HEK293T (cell line): ENCODE measurements at regions not wholly inside any gene's neighbourhood (a gene's known extent, or its start where the extent isn't known, plus 50 kb on each side); places are given as distances from the start of the nearest gene placed in this dataset.

Source experiments
- CTCF ChIA-PET: fragments of 350-600 bp; formaldehyde crosslinking; extraction: SDS; loops from one replicate; lab custom pipeline; 2021; ENCODE audit warnings: antibody characterized with exemption, inconsistent platforms; lab: Yijun Ruan, JAX
- POLR2A ChIA-PET: fragments of 350-600 bp; formaldehyde crosslinking; extraction: SDS; loops from one replicate; lab custom pipeline; 2020; ENCODE audit warnings: antibody characterized with exemption, inconsistent platforms; lab: Yijun Ruan, JAX
- DNase-seq: peaks from one replicate; pipeline ENCODE4 v3.0.0; 2012; ENCODE audit warnings: mixed read lengths; ENCODE audit errors: extremely low spot score
- ARNT ChIP-seq: fragments of 450-650 bp; IDR thresholded peaks from 2 replicates; pipeline ENCODE4 v1.6.1; 2017; ENCODE audit warnings: mild to moderate bottlenecking
- BHLHE40 ChIP-seq: fragments of 450-650 bp; IDR thresholded peaks from 2 replicates; pipeline ENCODE4 v1.6.1; 2016; ENCODE audit warnings: mild to moderate bottlenecking, moderate library complexity, borderline replicate concordance
- CTBP1 ChIP-seq: fragments of 450-650 bp; IDR thresholded peaks from 2 replicates; pipeline ENCODE4 v1.6.1; 2016; ENCODE audit warnings: borderline replicate concordance
- ELF4 ChIP-seq: fragments of 450-650 bp; IDR thresholded peaks from 2 replicates; pipeline ENCODE4 v1.6.1; 2017; ENCODE audit warnings: antibody characterized with exemption
- FOXA1 ChIP-seq: fragments of 450-650 bp; IDR thresholded peaks from 2 replicates; pipeline ENCODE4 v1.6.1; 2016; ENCODE audit warnings: mild to moderate bottlenecking
- FOXM1 ChIP-seq: fragments of 450-650 bp; IDR thresholded peaks from 2 replicates; pipeline ENCODE4 v1.6.1; 2017; ENCODE audit warnings: mild to moderate bottlenecking, borderline replicate concordance
- HDGF ChIP-seq: fragments of 450-650 bp; IDR thresholded peaks from 2 replicates; pipeline ENCODE4 v1.6.1; 2017; ENCODE audit warnings: antibody characterized with exemption, borderline replicate concordance
- L3MBTL2 ChIP-seq: fragments of 450-650 bp; conservative IDR thresholded peaks from 2 replicates; pipeline ENCODE4 v1.6.1; 2016; ENCODE audit warnings: mild to moderate bottlenecking
- LEF1 ChIP-seq: fragments of 450-650 bp; IDR thresholded peaks from 2 replicates; pipeline ENCODE4 v1.6.1; 2017; ENCODE audit warnings: mild to moderate bottlenecking, borderline replicate concordance
- NFRKB ChIP-seq: fragments of 450-650 bp; IDR thresholded peaks from 2 replicates; pipeline ENCODE4 v1.6.1; 2016; ENCODE audit warnings: mild to moderate bottlenecking, moderate library complexity
- SP1 ChIP-seq: fragments of 450-650 bp; IDR thresholded peaks from 2 replicates; pipeline ENCODE4 v1.6.1; 2017
- SUZ12 ChIP-seq: fragments of 450-650 bp; IDR thresholded peaks from 2 replicates; pipeline ENCODE4 v1.6.1; 2016; ENCODE audit warnings: mild to moderate bottlenecking
- TARDBP ChIP-seq: fragments of 450-650 bp; IDR thresholded peaks from 2 replicates; pipeline ENCODE4 v1.6.1; 2016
- ZNF384 ChIP-seq: fragments of 450-650 bp; IDR thresholded peaks from 2 replicates; pipeline ENCODE4 v1.6.1; 2016
- TF ChIP-seq, protein P1 (sequence below): fragments of 450-650 bp; IDR thresholded peaks from 2 replicates; pipeline ENCODE4 v1.6.1; 2016

DNA sequence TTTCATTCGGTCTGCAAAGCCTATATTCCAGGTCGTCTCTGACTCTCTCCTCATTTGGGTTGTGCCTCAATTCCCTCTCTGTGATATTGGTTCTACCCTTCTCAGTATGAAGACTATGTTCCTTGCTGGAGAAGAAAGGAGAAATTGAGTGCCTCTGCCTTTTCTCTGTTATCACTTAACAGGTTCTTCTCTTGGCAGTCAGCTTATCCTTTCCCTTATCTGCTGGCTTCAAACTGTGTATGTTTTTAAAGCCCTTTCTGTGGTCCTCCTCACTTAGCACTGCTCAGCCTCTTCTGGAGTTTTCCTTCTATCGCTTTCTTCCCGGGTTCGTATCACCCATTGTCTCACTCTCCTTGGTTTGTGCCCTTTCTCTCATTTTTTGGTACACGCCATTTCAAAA, 65.3 kb upstream of the FSTL1 start:
- POLR2A ChIA-PET: no interaction called here
- CTCF ChIA-PET: no interaction called here
- no peak for DNase-seq
- TF ChIP-seq L3MBTL2 (no peak), ELF4 (no peak), BHLHE40 (no peak), LEF1 (no peak), FOXM1 (no peak), TARDBP (no peak), ARNT (no peak), FOXA1 (no peak), SUZ12 (no peak)

DNA sequence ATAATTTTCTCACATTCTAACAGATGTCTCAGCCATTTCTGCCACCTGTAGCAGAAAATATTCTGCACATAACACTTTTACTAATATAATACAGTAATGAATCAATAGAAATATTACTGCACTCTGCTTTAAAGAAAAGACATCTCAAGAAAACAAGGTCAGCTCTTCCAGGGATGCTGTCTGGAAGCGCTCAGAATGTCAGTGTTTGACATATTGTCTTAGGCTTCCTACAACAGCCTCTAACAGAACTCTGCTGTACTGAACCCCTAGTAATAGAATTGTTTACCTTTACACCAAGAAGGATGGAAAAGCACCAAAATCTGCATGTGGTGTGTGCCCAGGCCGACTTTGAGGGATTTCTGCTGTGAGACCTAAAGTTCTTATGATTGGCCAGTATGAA, 61.9 kb upstream of the FSTL1 start:
- no peak for DNase-seq
- ChIA-PET CTCF (no interaction called here), POLR2A (no interaction called here)
- TF ChIP-seq L3MBTL2 (no peak), BHLHE40 (no peak), CTBP1 (no peak), TARDBP (no peak), LEF1 (no peak), FOXA1 (no peak), ARNT (no peak), SP1 (no peak), HDGF (no peak)
- TF ChIP-seq, protein P1, sequence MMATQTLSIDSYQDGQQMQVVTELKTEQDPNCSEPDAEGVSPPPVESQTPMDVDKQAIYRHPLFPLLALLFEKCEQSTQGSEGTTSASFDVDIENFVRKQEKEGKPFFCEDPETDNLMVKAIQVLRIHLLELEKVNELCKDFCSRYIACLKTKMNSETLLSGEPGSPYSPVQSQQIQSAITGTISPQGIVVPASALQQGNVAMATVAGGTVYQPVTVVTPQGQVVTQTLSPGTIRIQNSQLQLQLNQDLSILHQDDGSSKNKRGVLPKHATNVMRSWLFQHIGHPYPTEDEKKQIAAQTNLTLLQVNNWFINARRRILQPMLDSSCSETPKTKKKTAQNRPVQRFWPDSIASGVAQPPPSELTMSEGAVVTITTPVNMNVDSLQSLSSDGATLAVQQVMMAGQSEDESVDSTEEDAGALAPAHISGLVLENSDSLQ: no peak

DNA sequence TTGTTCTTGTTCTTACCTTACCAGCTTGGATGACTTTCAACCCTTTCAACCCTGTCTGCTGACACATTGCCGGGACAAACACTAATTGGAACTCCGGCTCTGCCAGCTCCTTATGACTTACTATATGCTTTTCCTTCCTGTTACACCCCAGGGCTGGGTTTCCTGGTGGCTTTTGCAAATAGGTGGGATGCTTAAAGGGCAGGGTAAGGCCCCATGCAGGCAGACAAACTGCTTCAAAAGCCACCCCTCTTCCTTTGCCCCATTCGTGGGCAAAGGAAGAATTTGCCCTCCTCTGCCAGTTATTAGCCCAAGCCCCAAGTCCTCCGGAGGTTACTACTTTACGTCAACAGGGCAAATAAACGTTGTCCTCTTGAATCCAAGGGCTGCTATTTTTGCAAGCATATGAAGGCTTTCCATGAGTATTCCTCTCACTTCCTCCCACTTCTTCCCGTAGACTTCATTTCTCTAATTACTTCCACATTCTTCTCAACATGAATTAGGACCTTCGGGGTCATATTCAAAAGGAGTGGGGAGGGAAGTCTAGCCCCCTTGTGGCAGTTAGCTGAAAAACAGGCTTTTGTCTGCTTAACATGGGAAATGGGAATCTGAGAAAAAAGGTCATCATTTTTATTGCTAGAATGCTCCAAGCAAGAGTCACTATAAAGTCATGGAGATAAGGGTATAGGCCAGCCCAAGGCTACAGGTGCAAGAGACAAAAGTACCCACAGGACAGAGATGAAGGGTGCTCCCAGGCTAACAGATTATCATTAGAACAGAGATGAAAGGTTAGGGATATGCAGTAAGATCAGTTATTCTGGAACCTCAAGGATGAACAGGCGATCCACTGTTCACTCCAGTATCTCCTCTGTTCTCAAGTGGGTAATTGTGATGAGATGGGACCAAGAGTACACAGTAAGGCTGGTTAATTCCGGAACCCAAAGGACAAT, 56.3 kb upstream of the FSTL1 start:
- CTCF ChIA-PET: no interaction called here
- POLR2A ChIA-PET: no interaction called here
- no peak for TF ChIP-seq ARNT
- TF ChIP-seq ZNF384: no peak
- TF ChIP-seq SP1: no peak
- TF ChIP-seq L3MBTL2: no peak
- no peak for TF ChIP-seq BHLHE40
- no peak for TF ChIP-seq SUZ12
- no peak for TF ChIP-seq ELF4
- TF ChIP-seq, protein P1: no peak
- peak; percentile 40 for DNase-seq

DNA sequence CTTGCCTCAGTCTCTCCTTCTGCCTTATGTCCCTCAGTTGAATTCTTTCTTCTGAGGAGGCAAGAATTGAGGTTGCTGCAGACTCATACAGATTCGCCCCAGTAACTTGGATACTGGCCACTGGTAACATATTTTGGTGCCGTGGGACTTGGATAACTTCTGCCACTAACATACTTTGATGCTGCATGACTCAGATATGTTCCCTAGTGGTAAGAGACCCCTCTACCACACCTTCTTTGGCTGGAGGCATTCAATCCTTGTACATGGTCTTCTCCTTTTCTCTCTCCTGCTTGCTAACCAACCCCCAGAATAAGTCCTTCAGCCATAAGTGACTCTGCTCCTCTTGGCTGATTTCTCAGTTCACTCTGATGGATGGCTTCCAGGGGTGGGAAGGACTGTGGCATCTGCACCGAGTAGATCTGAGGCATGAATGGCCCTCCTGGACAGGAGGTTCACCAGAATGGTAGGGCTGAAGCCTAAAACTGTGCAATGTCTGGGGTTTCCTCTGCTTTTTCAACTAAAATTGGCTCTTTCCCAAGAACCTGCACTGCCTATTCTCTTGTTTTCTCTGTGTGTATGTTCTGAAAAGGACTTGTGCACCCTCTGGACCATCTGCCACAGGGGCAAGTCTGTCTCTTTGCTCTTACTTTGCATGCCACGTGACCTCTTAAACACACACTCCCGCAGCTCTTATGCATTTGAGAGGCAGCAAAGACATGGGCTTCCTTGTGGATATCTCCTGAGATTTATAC, 55.5 kb upstream of the FSTL1 start:
- no peak for TF ChIP-seq BHLHE40
- TF ChIP-seq SP1: no peak
- TF ChIP-seq CTBP1: no peak
- TF ChIP-seq, protein P1: no peak
- TF ChIP-seq SUZ12: no peak
- TF ChIP-seq FOXM1: no peak
- no peak for TF ChIP-seq HDGF
- no peak for TF ChIP-seq ARNT
- no peak for TF ChIP-seq TARDBP
- TF ChIP-seq ZNF384: no peak
- no peak for TF ChIP-seq ELF4
- no peak for TF ChIP-seq NFRKB
- no peak for DNase-seq
- ChIA-PET POLR2A (no interaction called here), CTCF (no interaction called here)

DNA sequence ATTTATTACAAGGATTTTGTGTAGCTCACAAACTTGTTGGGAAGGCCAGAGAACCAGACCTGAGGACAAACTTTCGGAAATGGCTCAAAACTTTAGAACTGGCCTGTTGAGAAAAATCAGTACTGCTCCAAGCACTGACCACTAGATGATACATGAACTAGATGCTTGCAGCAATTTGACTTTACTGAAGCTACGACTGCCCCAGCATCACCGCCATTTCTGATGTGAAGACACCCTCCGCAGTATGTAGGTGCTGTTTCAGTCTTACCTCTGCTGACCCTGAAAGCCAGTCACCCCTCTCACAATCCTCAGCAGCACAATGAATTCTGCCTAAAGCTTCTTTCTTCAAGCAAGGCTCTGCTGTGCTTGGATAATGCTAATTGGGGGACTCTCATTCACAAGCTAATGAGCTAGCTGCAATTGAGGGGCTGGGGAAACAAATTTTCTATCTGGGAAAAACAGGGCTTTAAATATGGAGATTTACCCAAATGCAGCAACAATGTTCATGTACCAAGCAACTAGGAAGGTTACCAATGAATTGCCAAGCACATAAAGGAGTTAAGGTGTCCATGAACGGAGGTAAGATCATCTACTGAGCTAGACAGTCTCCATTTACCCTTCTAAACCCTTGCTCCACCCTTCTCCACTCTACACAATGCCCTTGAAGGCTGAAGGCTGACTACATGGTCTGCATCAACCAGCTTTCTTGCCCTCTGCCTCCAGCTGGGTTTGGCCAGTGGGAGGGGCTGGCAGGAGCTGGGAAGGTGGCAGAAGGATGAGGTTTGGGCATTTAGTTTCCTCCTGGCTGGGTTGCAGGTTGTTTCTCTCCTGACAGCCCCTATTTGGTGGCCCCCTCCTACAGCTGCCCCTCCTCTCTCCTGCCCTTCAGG, 53.2 kb upstream of the FSTL1 start:
- no peak for DNase-seq
- ChIA-PET CTCF (interaction anchor here (0.5 to 0.7 kb wide), 2 partner anchors 41 to 431 kb away, joined by 3 to 6 read pairs; no protein-coding TSS in a partner anchor), POLR2A (no interaction called here)
- TF ChIP-seq, protein P1: no peak
- TF ChIP-seq FOXM1 (no peak), SUZ12 (no peak), HDGF (no peak), TARDBP (no peak)
